Testis (tissue), 2 donors: ENCODE measurements at regions not wholly inside any gene's neighbourhood (a gene's known extent, or its start where the extent isn't known, plus 50 kb on each side); places are given as distances from the start of the nearest gene placed in this dataset.

Experiments used
- CTCF ChIP-seq, 3 experiments: fragments of 450-650 bp in 2 of 3; fragments of 200-600 bp in 1 of 3; sonication (generic) in 1 of 3; IDR thresholded peaks; one replicate each; pipeline ENCODE4 v1.5.1; 2016 to 2019; ENCODE audit warnings: antibody characterized with exemption in 3 of 3, mild to moderate bottlenecking in 2 of 3, moderate library complexity in 1 of 3
- POLR2A ChIP-seq: fragments of 450-650 bp; IDR thresholded peaks from one replicate; pipeline ENCODE4 v1.6.1; 2017; ENCODE audit warnings: antibody characterized with exemption, mild to moderate bottlenecking, moderate library complexity

- TF ChIP-seq CTCF (IDR thresholded peaks at IDR 0.05) (no peak), POLR2A (no peak)
These were observed 361.8 kb downstream of the ZEB2 start for GRCh38 chr2:144158096-144158495.
